ENCODE measurements at regions not wholly inside any gene's neighbourhood (a gene's known extent, or its start where the extent isn't known, plus 50 kb on each side); places are given as distances from the start of the nearest gene placed in this dataset.

GRCh38 chr18:68441241-68441640 lies 273.7 kb downstream of the TMX3 start:
- H3K27me3 ChIP-seq (ENCODE audit: control insufficient read depth, insufficient read depth, low read length) = no peaks in the 10 kb centered on the region
- CTCF ChIA-PET = no interaction called here
- POLR2A ChIA-PET = no interaction called here
- intact Hi-C loops (cut with micrococcal nuclease; ENCODE audit: unreplicated experiment) = no loop called here
- no peak for DNase-seq (ENCODE audit: low read depth, low spot score)
- no peaks in the 10 kb centered on the region for H3K36me3 ChIP-seq (ENCODE audit: control insufficient read depth, insufficient read depth, low read length)
- no peaks in the 10 kb centered on the region for H3K4me1 ChIP-seq (ENCODE audit: control insufficient read depth, insufficient read depth, low read length)
- in situ Hi-C loops (cut with HindIII; ENCODE audit: low pct_unique_long_range_greater_than_20kb, low sequenced_read_pairs) = no loop called here
- no peak for TF ChIP-seq POLR2AphosphoS5 (IDR thresholded peaks at IDR 0.05; ENCODE audit: low read depth, low read length)
- no peak for TF ChIP-seq TCF7L2 (IDR thresholded peaks at IDR 0.05; ENCODE audit: low read depth, low read length)
- TF ChIP-seq, protein P1, sequence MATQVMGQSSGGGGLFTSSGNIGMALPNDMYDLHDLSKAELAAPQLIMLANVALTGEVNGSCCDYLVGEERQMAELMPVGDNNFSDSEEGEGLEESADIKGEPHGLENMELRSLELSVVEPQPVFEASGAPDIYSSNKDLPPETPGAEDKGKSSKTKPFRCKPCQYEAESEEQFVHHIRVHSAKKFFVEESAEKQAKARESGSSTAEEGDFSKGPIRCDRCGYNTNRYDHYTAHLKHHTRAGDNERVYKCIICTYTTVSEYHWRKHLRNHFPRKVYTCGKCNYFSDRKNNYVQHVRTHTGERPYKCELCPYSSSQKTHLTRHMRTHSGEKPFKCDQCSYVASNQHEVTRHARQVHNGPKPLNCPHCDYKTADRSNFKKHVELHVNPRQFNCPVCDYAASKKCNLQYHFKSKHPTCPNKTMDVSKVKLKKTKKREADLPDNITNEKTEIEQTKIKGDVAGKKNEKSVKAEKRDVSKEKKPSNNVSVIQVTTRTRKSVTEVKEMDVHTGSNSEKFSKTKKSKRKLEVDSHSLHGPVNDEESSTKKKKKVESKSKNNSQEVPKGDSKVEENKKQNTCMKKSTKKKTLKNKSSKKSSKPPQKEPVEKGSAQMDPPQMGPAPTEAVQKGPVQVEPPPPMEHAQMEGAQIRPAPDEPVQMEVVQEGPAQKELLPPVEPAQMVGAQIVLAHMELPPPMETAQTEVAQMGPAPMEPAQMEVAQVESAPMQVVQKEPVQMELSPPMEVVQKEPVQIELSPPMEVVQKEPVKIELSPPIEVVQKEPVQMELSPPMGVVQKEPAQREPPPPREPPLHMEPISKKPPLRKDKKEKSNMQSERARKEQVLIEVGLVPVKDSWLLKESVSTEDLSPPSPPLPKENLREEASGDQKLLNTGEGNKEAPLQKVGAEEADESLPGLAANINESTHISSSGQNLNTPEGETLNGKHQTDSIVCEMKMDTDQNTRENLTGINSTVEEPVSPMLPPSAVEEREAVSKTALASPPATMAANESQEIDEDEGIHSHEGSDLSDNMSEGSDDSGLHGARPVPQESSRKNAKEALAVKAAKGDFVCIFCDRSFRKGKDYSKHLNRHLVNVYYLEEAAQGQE (IDR thresholded peaks at IDR 0.05; ENCODE audit: insufficient read depth in 1 of 2, low read depth in 2 of 2, low read length in 1 of 2) = no peak
- TF ChIP-seq SIN3A (IDR thresholded peaks at IDR 0.05; ENCODE audit: borderline replicate concordance, insufficient read depth, low read depth, low read length) = no peak
- TF ChIP-seq, protein P2, sequence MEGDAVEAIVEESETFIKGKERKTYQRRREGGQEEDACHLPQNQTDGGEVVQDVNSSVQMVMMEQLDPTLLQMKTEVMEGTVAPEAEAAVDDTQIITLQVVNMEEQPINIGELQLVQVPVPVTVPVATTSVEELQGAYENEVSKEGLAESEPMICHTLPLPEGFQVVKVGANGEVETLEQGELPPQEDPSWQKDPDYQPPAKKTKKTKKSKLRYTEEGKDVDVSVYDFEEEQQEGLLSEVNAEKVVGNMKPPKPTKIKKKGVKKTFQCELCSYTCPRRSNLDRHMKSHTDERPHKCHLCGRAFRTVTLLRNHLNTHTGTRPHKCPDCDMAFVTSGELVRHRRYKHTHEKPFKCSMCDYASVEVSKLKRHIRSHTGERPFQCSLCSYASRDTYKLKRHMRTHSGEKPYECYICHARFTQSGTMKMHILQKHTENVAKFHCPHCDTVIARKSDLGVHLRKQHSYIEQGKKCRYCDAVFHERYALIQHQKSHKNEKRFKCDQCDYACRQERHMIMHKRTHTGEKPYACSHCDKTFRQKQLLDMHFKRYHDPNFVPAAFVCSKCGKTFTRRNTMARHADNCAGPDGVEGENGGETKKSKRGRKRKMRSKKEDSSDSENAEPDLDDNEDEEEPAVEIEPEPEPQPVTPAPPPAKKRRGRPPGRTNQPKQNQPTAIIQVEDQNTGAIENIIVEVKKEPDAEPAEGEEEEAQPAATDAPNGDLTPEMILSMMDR (IDR thresholded peaks at IDR 0.05) = no peak
- no peak overlapping the region for H3K27ac ChIP-seq (ENCODE audit: low read length)
- H3K9me3 ChIP-seq (ENCODE audit: control insufficient read depth, insufficient read depth, low read depth, low read length) = no peaks in the 10 kb centered on the region
- BruUV-seq (replicated peaks) = no TSS peak
- ATAC-seq = no peak
- no peak overlapping the region for H3K4me3 ChIP-seq (ENCODE audit: low read depth in 2 of 2, low read length in 2 of 2)

- intact Hi-C loops (cut with micrococcal nuclease; ENCODE audit: unreplicated experiment) (no loop called here), in situ Hi-C loops (cut with HindIII; ENCODE audit: low pct_unique_long_range_greater_than_20kb, low sequenced_read_pairs) (no loop called here)
- no peaks in the 10 kb centered on the region for H3K4me1 ChIP-seq (ENCODE audit: control insufficient read depth, insufficient read depth, low read length)
- H3K27me3 ChIP-seq (ENCODE audit: control insufficient read depth, insufficient read depth, low read length) = no peaks in the 10 kb centered on the region
- BruUV-seq (replicated peaks) = no TSS peak
- no peak overlapping the region for H3K27ac ChIP-seq (ENCODE audit: low read length)
- POLR2A ChIA-PET = no interaction called here
- TF ChIP-seq SIN3A (IDR thresholded peaks at IDR 0.05; ENCODE audit: borderline replicate concordance, insufficient read depth, low read depth, low read length) (no peak), TCF7L2 (IDR thresholded peaks at IDR 0.05; ENCODE audit: low read depth, low read length) (no peak), POLR2AphosphoS5 (IDR thresholded peaks at IDR 0.05; ENCODE audit: low read depth, low read length) (no peak)
- TF ChIP-seq, protein P2 (IDR thresholded peaks at IDR 0.05) = no peak
- TF ChIP-seq, protein P1 (IDR thresholded peaks at IDR 0.05; ENCODE audit: insufficient read depth in 1 of 2, low read depth in 2 of 2, low read length in 1 of 2) = no peak
- no peak overlapping the region for H3K4me3 ChIP-seq (ENCODE audit: low read depth in 2 of 2, low read length in 2 of 2)
- no peaks in the 10 kb centered on the region for H3K9me3 ChIP-seq (ENCODE audit: control insufficient read depth, insufficient read depth, low read depth, low read length)
- DNase-seq (ENCODE audit: low read depth, low spot score) = no peak
- CTCF ChIA-PET = no interaction called here
- no peaks in the 10 kb centered on the region for H3K36me3 ChIP-seq (ENCODE audit: control insufficient read depth, insufficient read depth, low read length)
- ATAC-seq = no peak
Measured at GRCh38 chr18:68440433-68440832, 274.5 kb downstream of the TMX3 start.
